Astrocyte (in vitro differentiated cells and primary cell): ENCODE measurements at regions not wholly inside any gene's neighbourhood (a gene's known extent, or its start where the extent isn't known, plus 50 kb on each side); places are given as distances from the start of the nearest gene placed in this dataset.

ENCODE experiments used
- EZH2 ChIP-seq: IDR thresholded peaks from 2 replicates; pipeline ENCODE4 v1.6.1; 2012; ENCODE audit warnings: mild to moderate bottlenecking, low read length, inconsistent platforms; ENCODE audit not compliant: insufficient read depth
- TF ChIP-seq, protein P1 (sequence below): IDR thresholded peaks from 2 replicates; pipeline ENCODE4 v1.5.1; 2011; ENCODE audit warnings: low read depth, mild to moderate bottlenecking, inconsistent platforms, low read length, moderate library complexity; ENCODE audit not compliant: insufficient read depth

GRCh38 chr15:94858011-94858410 lies 626.6 kb downstream of the MCTP2 start:
- TF ChIP-seq, protein P1, sequence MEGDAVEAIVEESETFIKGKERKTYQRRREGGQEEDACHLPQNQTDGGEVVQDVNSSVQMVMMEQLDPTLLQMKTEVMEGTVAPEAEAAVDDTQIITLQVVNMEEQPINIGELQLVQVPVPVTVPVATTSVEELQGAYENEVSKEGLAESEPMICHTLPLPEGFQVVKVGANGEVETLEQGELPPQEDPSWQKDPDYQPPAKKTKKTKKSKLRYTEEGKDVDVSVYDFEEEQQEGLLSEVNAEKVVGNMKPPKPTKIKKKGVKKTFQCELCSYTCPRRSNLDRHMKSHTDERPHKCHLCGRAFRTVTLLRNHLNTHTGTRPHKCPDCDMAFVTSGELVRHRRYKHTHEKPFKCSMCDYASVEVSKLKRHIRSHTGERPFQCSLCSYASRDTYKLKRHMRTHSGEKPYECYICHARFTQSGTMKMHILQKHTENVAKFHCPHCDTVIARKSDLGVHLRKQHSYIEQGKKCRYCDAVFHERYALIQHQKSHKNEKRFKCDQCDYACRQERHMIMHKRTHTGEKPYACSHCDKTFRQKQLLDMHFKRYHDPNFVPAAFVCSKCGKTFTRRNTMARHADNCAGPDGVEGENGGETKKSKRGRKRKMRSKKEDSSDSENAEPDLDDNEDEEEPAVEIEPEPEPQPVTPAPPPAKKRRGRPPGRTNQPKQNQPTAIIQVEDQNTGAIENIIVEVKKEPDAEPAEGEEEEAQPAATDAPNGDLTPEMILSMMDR: no peak
- no peak for TF ChIP-seq EZH2
